Ishikawa (cell line): ENCODE measurements at regions not wholly inside any gene's neighbourhood (a gene's known extent, or its start where the extent isn't known, plus 50 kb on each side); places are given as distances from the start of the nearest gene placed in this dataset.

Source experiments
- MAX ChIP-seq: IDR thresholded peaks from 2 replicates; pipeline ENCODE4 v1.6.1; 2012
- NFIC ChIP-seq: IDR thresholded peaks from 2 replicates; pipeline ENCODE4 v1.6.1; 2012
- TEAD4 ChIP-seq: IDR thresholded peaks from 2 replicates; pipeline ENCODE4 v1.6.1; 2012
- USF1 ChIP-seq: IDR thresholded peaks from 2 replicates; pipeline ENCODE4 v1.6.1; 2012
- YY1 ChIP-seq: IDR thresholded peaks from 2 replicates; pipeline ENCODE4 v1.6.1; 2012; ENCODE audit warnings: low read depth
- ZBTB7A ChIP-seq: IDR thresholded peaks from 2 replicates; pipeline ENCODE4 v1.6.1; 2012; ENCODE audit warnings: low read depth

- TF ChIP-seq ZBTB7A (no peak), MAX (no peak), USF1 (no peak), TEAD4 (no peak), NFIC (no peak), YY1 (no peak)
Observed at GRCh38 chr1:47629201-47629600, 191.4 kb downstream of the FOXD2 start.
